ENCODE measurements at regions not wholly inside any gene's neighbourhood (a gene's known extent, or its start where the extent isn't known, plus 50 kb on each side); places are given as distances from the start of the nearest gene placed in this dataset.

DNA sequence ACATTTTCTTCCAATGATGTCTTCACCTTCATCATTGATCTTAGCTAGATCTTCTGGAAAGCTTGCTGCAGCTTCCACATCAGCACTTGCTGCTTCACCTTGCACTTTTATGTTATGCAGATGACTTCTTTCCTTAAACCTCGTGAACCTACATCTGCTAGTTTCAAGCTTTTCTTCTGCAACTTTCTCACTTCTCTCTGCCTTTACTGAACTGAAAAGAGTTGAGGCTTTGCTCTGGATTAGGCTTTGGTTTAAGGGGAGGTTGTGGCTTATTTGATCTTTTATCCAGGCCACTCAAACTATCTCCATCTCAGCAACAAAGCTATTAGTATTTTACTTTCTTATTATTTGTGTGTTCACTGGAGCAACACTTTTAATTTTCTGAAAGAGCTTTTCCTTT, 125.5 kb upstream of the POM121L12 start:
- TF ChIP-seq POLR2AphosphoS5 (IDR thresholded peaks at IDR 0.05) = no peak
- TF ChIP-seq, protein P1, sequence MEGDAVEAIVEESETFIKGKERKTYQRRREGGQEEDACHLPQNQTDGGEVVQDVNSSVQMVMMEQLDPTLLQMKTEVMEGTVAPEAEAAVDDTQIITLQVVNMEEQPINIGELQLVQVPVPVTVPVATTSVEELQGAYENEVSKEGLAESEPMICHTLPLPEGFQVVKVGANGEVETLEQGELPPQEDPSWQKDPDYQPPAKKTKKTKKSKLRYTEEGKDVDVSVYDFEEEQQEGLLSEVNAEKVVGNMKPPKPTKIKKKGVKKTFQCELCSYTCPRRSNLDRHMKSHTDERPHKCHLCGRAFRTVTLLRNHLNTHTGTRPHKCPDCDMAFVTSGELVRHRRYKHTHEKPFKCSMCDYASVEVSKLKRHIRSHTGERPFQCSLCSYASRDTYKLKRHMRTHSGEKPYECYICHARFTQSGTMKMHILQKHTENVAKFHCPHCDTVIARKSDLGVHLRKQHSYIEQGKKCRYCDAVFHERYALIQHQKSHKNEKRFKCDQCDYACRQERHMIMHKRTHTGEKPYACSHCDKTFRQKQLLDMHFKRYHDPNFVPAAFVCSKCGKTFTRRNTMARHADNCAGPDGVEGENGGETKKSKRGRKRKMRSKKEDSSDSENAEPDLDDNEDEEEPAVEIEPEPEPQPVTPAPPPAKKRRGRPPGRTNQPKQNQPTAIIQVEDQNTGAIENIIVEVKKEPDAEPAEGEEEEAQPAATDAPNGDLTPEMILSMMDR (IDR thresholded peaks at IDR 0.05) = no peak
- no peak for TF ChIP-seq POLR2A (IDR thresholded peaks at IDR 0.05)
